ENCODE measurements at regions not wholly inside any gene's neighbourhood (a gene's known extent, or its start where the extent isn't known, plus 50 kb on each side); places are given as distances from the start of the nearest gene placed in this dataset.
"Not testable (repeated sequence)": the region's sequence is repeated elsewhere in the genome, so short reads cannot be mapped to it uniquely, and the experiment has no call there.

GRCh38 chr20:36082315-36082915, 72.1 kb upstream of the EPB41L1 start:
- no peak for DNase-seq

GRCh38 chr20:36083200-36083599, 71.3 kb upstream of the EPB41L1 start:
- not testable (repeated sequence) for DNase-seq

DNA sequence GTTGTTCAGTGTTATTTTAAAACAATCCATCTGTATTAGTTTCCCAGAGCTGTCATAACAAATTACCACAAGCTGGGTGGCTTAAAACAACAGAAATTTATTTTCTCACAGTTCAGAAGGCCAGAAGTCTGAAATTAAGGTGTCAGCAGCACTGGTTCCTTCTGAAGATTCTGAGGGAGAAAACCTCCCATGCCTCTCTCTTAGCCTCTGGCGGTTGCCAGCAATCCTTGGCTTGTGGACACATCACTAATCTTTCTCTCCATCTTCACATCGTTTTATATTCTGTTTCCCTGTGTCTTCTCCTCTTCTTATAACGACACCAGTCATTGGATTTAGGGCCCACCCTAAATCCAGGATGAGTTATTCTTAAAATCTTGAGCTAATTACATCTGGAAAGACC, 70.2 kb upstream of the EPB41L1 start:
- DNase-seq: no peak

DNA sequence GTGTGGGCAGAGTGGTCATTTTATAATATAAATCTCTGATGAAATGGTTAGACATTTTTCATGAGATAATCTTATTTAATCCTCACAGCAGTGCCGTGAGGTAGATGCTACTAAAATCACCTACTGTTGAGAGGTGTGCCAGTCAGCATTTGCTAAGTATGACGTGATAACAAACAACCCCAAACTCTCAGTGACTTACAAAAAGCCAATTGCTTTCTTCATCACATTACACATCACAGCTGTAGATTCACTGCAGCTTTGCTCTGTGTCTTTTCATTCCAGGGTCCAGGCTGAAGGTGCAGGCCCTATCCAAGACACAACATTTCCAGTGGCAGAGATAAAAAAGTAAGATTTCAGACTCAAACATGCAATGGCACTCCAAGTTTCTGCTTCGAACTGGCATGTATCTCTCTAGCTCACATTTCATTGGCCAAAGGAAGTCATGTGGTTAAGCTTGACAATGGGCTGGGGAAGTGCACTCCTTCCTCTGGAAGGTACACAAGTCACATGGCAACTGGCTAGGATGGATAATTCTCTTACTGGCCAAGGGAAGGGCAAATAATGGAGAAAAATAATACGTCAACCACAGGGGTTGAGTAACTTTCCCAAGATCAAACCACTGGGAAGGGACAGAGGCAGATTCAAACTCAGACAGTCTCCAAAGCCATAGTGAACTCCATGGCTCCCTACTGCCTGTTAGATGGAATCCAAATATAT, 69.5 kb upstream of the EPB41L1 start:
- no peak for DNase-seq

GRCh38 chr20:36085686-36086267, 68.8 kb upstream of the EPB41L1 start:
- no peak for DNase-seq

DNA sequence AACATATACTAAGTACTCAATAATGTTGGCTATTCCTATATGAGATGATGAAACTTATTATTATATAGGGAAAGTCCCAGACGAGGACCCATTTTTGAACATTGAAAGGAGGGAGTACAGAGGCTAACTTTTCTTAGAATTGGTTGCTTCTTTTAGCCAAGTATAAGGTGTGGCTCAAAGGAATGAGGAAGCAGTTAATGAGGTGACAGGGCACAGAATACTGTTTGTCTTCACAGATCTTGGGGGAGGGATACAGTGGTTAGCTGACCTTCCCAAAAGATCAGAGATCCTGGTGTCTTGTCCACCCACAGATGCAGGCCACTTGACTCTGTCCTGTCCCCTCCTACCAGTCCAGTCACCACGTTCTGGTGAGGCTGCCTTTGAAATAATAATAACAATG, 67.8 kb upstream of the EPB41L1 start:
- no peak for DNase-seq

- no peak for DNase-seq
These were observed 64.3 kb upstream of the EPB41L1 start for GRCh38 chr20:36090223-36090622.

DNA sequence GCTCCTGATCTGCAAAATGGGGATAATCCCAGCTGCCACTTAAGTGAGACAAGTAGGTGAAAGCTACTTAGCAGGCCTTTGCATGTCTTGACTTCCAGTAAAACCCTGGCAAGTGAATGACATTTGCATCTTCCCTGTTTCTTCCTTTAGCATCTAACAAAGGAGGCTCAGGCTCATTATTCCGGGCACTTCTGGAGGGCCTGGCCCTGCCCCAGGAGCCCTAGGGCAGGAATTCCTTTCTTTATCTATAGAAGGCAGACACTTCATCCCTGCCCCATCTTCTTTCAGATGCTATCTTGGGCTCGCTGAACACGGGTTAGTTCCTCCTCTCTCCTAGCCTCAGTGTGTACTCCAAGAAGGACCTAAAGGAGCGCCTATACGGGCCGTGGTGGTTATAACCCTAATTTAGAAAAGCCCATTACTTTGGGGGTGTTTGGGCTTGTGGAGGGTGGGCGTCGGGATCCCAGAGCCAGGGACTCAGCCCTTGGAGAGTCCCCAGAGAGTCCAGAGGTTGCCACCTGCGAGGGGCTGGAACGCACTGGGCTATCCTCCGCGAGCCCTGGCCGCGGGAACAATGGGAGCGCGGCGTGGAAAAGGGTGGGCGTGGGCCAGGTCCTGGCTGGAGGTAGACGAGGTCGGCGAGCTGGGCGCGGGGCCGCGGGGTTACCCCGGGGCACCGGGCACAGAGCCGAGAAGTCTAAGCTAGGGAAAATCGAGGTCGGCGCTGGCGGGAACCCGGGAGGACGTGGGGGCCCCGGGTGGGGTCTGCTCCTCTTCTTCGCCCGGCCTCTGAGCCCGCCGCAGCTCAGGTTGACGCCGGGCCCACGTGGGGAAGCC, 62.8 kb upstream of the EPB41L1 start:
- DNase-seq: no peak

GRCh38 chr20:36092398-36093024, 62.0 kb upstream of the EPB41L1 start:
- DNase-seq: no peak

GRCh38 chr20:36093025-36093803, 61.3 kb upstream of the EPB41L1 start:
- peak; percentile 30 for DNase-seq

- DNase-seq: no peak
These were observed 60.8 kb upstream of the EPB41L1 start for GRCh38 chr20:36093804-36094145.

GRCh38 chr20:36094497-36094896, 60.0 kb upstream of the EPB41L1 start:
- no peak for DNase-seq

- no peak for DNase-seq
These were observed 58.1 kb upstream of the EPB41L1 start for GRCh38 chr20:36096435-36096834.

- DNase-seq: no peak
These were observed 57.0 kb upstream of the EPB41L1 start for GRCh38 chr20:36097337-36098151.

DNA sequence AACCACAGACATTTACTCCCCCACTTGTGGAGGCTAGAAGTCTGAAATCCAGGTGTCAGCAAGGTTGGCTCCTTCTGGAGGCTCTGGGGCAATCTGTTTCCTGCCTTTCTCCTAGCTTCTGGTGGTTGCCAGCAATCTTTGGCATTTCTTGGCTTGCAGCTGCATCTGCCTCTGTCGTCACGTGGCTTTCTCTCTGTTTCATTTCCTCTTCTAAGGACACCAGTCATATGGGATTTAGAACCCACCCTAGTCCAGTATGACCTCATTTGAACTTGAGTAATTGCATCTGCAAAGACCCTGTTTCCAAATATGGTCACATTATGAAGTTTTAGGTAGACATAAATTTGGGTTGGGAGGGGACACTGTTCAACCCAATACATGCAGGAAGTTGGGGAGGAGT, 56.2 kb upstream of the EPB41L1 start:
- DNase-seq: no peak

DNA sequence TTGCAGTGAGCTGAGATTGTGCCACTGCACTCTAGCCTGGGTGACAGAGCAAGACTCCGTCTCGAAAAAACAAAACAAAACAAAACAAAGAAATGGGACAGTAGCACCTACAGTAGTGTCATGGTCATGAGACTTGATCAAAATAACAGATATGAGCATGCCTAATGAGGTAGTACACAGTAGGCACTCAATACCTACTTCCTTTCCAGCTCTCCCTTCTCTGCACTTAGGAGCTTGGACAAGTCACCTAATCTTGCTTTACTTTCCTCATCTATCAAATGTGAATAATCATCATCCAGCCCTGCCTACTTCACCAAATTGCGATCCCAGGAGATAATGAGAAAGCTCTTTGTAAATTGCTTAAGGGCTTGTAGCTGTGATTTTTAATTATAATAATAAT, 55.4 kb upstream of the EPB41L1 start:
- DNase-seq: no peak

- no peak for DNase-seq
These were observed 53.3 kb upstream of the EPB41L1 start for GRCh38 chr20:36101192-36101591.

DNA sequence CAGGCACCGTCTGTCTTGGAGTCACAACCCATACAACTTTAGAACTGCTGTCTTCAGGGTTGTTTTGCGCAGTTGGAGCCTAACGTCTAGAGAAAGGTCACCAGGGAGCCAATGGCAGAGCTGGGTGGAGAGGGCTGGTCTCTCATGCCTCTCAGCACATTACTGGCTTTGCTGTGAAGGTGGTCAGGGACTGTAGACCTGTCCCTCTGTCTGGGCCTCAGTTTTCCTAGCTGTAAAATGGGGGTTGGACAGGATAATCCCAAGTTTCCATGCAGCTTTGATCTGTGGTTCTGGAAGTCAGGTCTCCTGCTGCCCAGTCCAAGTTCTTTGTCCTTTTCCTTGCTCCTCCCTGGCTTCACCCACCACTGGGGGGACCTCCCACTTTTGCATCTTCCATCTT, 52.2 kb upstream of the EPB41L1 start:
- no peak for DNase-seq

DNA sequence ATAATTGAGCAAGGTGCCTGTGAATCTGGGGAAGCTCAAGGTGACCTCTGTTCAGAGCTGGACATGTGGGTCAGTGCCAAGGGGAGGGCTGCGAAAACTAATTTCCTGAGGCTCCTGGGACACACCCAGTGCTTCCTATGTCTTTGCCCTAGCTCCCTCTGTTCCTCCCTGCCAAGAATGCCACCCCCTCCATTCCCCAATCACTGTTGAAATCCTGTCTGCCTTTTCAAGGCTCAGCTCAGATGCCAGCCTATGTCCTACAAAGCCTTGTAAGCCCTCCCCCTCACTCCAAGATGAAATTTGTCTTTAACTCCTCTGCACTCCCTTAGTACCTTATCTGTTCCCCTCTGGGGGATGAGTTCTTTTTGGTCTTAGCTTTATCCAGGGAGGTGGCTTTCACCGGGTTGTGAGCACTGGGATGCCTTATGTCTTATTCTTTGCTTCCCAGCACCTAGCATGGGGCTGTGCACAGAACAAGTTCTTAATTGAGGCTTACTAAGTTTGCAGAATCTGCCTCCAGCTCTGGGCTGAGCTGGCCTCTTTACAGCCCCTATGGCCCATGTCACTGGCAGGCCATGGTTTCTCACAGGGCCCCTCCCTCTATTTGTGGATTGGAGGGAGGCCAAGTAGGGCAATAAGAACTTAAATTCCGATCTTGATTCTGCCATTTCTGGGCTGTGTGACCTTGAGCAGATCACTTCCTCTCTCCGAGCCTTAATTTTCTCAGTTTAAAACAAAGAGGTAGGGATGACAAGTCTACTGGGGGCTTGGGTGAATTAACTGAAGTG, 51.5 kb upstream of the EPB41L1 start:
- no peak for DNase-seq

DNA sequence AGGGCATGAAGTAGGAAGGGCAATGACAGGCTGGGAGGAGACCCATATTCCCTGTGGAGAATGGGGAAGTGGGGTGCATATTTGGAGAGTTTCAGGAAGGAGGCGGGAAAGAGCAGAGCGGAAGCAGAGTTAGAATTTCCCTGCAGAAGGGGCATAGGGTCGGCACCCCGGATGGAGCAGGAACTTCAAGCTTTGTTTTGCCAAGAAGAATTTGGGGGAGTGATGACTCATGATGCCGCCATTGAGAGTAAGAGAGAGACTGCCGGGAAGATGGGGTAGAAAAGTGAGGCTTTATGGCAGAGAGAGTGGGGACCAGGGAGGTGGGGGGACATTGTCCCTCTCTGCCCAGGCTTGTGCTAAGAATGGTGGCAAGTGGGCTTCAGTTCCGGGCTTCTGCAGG, 50.3 kb upstream of the EPB41L1 start:
- DNase-seq: no peak

All from activated CD4-positive, alpha-beta T cell treated with anti-CD3 and anti-CD28 coated beads, Interleukin-2, amount 50 U/mL, for 4 hours (primary cell).